NCI-H69 (cell line): ENCODE measurements at regions not wholly inside any gene's neighbourhood (a gene's known extent, or its start where the extent isn't known, plus 50 kb on each side); places are given as distances from the start of the nearest gene placed in this dataset.

Source experiments
- DNase-seq: peaks from one replicate; lab custom pipeline; 2025; lab: John Stamatoyannopoulos, UW

DNA sequence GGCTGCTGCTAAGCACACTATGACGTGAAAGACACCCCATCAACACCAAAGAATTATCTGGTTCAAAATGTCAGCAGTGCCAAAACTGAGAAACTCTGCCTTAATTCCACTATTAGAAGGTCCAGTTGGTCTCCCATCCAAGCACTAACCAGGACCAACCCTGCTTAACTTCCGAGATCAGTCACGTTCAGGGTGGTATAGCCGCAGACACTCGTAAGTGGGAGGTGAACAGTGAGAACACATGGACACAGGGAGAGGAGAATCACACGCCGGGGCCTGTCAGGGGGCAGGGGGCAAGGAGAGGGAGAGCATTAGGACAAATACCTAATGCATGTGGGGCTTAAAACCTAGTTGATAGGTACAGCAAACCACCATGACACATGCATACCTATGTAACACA, 83.4 kb downstream of the C13orf42 start:
- no peak for DNase-seq

DNA sequence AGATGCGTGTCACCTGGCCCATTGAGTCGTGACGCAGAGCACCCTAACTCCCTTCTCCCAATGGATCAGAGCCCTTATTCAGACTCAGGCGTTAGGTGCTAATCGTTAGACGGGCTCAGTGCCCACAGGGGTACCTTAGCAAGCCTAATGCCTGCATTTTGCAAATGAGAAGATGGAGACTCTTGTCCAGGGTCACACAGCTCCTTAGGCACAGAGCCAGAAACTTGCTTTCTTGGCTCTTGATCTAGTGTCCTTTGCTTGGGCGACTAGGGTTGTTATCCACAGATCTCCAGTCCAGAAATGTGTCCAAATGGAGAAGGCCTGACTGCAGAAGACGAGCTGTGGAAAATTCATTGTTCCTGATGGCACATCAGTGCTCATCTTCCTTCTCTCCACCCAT, 85.1 kb downstream of the C13orf42 start:
- DNase-seq, result no peak

DNA sequence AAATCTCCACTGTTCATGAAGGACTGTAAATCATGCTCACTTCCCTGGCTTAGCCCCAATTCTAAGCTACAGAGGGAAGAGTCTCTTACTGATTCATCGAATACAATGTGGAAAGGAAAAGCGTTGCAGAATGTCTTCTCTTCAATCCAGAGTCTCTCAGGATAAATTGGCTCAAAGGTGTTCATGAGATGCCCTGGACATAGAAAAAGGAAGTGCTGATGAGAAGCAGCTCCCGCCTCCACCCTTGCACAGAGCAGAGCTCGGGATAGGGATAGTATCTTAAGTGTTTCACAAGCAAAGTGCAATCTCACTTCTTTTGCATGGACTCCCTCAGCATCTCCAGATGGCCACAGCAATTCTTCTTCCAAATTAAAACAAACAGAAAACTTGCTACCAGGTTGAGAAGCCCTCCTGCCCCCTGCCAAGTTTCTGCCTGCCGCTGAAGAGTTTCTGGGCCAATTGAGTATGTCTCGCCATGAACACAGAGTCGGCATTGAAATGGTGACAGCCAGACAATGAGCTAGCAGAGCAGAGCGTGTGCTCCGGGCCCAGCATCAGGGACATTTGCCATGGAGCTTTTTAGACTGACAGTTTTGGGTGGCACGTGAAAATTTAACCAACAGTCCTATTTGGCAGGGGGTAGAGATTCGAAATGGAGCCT, 85.7 kb downstream of the C13orf42 start:
- no peak for DNase-seq

DNA sequence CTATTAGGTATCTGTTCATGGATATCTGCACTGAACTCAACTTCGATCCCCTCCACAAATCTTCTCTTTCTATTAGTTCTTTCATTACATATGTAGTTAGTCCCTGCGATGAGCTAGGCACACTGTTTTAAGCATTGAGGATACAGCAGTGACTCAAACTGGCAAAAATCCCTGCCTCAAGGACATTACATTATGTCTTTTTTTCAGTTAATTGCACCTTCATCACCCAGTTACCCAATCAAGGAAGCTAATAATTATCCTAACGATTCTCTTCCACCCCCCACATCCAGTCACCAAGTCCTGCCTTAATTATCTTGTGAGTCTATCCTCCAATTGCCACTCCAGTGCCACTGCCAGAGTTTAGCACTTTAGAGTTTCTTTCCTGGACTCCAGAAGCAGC, 89.3 kb downstream of the C13orf42 start:
- peak; percentile 85 for DNase-seq

DNA sequence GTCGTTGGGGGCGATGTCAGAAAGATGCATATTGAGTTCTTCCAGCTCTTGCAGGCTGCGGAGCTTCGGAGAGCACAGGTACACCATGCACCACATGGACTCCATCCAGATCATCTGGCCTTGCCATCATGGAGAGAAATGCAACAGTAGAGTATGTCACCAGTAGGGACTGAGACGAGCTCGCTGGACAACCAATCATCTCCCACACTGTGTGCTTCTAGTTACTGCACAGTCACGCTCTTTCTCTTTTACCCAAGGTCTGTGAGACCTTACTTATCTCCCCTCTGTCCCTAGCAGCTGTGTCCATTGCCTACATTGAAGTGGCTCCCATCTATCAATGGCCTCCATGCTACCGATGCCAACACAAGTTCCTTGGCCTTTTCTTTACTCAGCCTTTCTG, 90.5 kb downstream of the C13orf42 start:
- DNase-seq, result no peak

DNA sequence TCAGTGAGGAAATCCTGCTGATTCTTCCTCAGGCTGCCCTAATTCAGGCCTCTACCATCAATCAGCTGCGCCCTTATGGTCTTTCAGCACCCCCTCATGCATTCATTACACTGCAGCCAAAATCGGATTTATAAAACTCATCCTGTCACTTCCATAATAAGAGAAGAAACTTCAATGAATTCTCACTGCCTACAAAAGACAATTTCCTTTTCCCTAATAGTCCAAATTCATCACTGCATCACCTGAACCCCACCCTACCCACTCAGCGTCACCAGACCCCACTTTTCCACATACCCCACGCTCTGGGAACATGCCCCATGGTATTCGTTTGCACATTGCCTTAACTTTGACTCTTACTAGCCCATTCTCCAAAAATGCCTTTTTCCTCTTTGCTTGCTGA, 92.0 kb downstream of the C13orf42 start:
- DNase-seq, result no peak

DNA sequence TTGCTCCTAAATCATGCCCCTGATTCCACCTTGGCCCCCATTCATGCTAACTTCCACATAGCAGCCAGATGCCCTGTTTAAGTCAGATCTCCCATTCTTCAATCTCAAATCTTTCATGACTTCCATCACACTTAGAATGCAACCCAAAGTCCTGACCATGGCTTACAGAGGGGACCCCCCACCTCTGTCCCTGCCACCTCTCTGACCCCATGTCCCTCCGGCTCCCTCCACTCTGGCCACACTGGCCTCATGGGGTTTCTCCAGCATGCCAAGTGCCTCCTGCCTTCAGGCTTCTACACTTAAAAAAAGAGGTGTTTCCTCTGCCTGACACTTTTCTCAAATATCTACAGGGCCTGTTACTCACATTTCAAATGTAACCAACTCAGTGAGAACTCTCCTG, 93.6 kb downstream of the C13orf42 start:
- no peak for DNase-seq

DNA sequence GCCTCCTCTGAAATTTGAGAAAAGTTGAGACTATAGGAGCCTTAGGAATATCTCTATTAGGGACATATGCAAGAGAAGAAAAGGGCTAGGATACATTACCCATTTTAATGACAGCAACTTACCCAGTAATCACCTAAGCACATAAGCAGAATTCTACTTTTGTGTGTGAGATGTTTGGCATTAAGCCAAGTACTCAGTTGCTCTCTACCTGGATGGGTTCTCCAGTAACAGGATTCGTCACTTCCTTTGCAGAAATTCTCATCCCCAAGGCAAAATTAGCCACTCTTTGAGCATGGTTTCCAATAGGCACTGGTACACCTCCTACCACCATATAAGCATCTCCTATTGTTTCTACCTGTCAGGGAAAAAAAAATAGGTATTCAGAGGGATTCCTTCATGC, 95.1 kb downstream of the C13orf42 start:
- DNase-seq, result peak; percentile 56

DNA sequence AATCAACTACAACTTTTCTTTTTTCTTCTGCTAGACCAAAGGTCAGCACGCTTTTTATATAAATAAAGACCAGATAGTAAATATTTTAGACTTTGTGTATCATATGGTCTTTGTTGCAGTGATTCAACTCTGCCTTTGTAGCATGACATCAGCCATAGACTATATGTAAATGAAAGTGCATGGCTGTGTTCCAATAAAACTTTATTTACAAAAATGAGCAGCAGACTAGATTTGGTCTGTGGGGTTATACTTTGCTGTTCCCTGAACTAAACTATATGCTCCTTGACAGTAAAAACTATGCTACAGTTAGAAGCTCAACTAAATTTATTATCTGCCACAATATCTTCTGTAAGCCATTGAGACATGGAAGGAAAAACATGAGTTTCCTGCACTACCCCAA, 100.0 kb downstream of the RNASEH2B start:
- no peak for DNase-seq

DNA sequence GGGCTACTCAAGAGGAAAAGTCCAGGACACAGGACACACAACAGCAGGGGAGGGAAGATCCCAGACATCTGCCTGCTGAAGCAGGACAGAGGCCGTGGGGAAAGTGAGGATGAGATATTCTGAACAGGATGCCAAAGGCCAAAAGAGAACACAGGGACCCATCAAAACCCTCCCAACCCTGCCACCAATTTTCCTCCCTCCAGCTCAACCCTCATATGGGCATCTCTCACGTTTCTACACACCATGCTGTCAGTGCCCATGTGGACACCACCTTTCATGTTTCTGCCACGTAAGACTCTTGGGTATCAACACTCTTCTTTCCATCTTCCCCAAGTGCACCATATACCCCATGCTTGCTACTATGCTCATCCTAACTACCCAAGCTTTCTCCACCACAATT, 97.6 kb downstream of the RNASEH2B start:
- DNase-seq, result no peak

DNA sequence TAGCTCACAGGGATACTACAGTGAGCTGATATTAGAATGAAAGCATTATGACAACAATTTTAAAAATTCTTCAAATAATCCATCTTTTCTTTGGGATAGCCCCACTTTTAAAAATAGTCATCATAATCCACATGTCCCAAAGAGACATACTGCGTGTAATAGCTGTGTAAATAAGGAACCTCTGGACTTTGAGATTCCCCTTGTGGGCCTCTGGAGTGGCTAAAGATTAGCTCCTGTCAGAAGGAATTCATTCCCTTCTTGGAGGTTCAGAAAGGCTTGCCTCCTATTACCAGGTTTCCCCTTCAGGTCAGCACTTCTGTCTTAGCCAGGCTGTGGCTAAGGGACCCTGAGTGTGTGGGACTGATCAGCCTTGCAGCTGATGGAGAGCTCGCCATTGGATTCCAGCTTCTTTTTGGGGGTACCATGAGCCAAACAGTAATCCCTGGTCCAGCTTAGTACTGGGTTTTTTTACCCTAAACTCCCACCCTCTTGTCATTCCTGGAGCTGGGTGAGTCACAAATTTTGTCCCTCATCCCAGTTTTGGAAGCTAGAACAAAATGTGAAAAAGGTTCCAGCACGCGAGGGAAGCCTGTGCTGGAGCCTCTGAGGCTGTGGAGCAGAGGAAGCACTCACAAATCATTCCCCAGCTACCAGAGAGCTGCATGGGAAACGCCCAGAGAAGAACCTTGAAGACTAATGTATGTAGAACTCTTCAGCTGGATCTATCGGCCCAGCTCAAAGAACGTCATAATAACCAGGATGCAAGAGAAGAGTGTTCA, 96.7 kb downstream of the RNASEH2B start:
- no peak for DNase-seq
